Prostate gland (tissue), 2 donors: ENCODE measurements at regions not wholly inside any gene's neighbourhood (a gene's known extent, or its start where the extent isn't known, plus 50 kb on each side); places are given as distances from the start of the nearest gene placed in this dataset.

Source experiments
- CTCF ChIP-seq, 4 experiments: fragments of 200-600 bp in 2 of 4; fragments of 450-650 bp in 2 of 4; sonication (generic) in 2 of 4; IDR thresholded peaks; 1 replicate in 3 of 4; 2 replicates in 1 of 4; pipeline ENCODE4 v1.5.1; 2016 to 2019; ENCODE audit warnings: antibody characterized with exemption in 4 of 4, mild to moderate bottlenecking in 2 of 4, moderate library complexity in 2 of 4
- POLR2A ChIP-seq: fragments of 450-650 bp; IDR thresholded peaks from one replicate; pipeline ENCODE4 v1.6.1; 2016; ENCODE audit warnings: antibody characterized with exemption, mild to moderate bottlenecking
- POLR2AphosphoS5 ChIP-seq: sonication (generic); formaldehyde crosslinking; IDR thresholded peaks from one replicate; pipeline ENCODE4 v1.6.1; 2017; ENCODE audit warnings: antibody characterized with exemption

- TF ChIP-seq CTCF (IDR thresholded peaks at IDR 0.05) (no peak), POLR2AphosphoS5 (no peak), POLR2A (no peak)
These were observed 89.0 kb upstream of the PTPRR start for GRCh38 chr12:71009430-71010142.
